Calu3 (cell line): ENCODE measurements at regions not wholly inside any gene's neighbourhood (a gene's known extent, or its start where the extent isn't known, plus 50 kb on each side); places are given as distances from the start of the nearest gene placed in this dataset.

Experiments
- BruUV-seq: library from RNA; stranded (reverse); fragments of 400-500 nt; replicated peaks from 2 replicates; lab custom pipeline; 2021; lab: Mats Ljungman, UMichigan
- CTCF ChIA-PET: fragments of 300-600 bp; sonication (Branson Sonifier 250); formaldehyde crosslinking; loops from one replicate; lab custom pipeline; 2022; ENCODE audit warnings: antibody characterized with exemption; lab: Charles Lee
- DNase-seq: peaks from one replicate; pipeline ENCODE4 v3.0.0; 2022
- H3K27ac Mint-ChIP-seq: one replicate; pipeline ENCODE4 v1.8.0; 2022; ENCODE audit warnings: mixed read lengths; ENCODE audit not compliant: unreplicated experiment
- H3K27me3 Mint-ChIP-seq: one replicate; pipeline ENCODE4 v1.8.0; 2022; ENCODE audit warnings: mixed read lengths; ENCODE audit not compliant: unreplicated experiment
- H3K36me3 Mint-ChIP-seq: one replicate; pipeline ENCODE4 v1.8.0; 2022; ENCODE audit warnings: mild to moderate bottlenecking, moderate library complexity, mixed read lengths; ENCODE audit not compliant: insufficient read depth, unreplicated experiment
- H3K4me1 Mint-ChIP-seq: one replicate; pipeline ENCODE4 v1.8.0; 2022; ENCODE audit warnings: mild to moderate bottlenecking, low read depth, mixed read lengths; ENCODE audit not compliant: unreplicated experiment
- H3K4me3 Mint-ChIP-seq: one replicate; pipeline ENCODE4 v1.8.0; 2022; ENCODE audit warnings: mild to moderate bottlenecking, low read depth, moderate library complexity, mixed read lengths; ENCODE audit not compliant: unreplicated experiment
- H3K9me3 Mint-ChIP-seq: one replicate; pipeline ENCODE4 v1.8.0; 2022; ENCODE audit warnings: low read depth, mixed read lengths; ENCODE audit not compliant: unreplicated experiment
- CTCF ChIP-seq: fragments of 200-600 bp; IDR thresholded peaks from one replicate; pipeline ENCODE4 v1.8.0; 2022; ENCODE audit warnings: antibody characterized with exemption; ENCODE audit not compliant: unreplicated experiment
- intact Hi-C: fragments of 100-400 bp; cut with micrococcal nuclease; formaldehyde crosslinking; loops from one replicate; pipeline ENCODE4 v1.10.0; 2022; ENCODE audit not compliant: unreplicated experiment

GRCh38 chr17:74088285-74088933 lies 115.1 kb upstream of the RPL38 start:
- Mint-ChIP-seq H3K4me3 (no peak overlapping the region), H3K27me3 (peaks cover 93% of the 10 kb centered on the region), H3K9me3 (no peaks in the 10 kb centered on the region), H3K36me3 (no peaks in the 10 kb centered on the region), H3K27ac (no peak overlapping the region), H3K4me1 (no peaks in the 10 kb centered on the region)
- no peak for DNase-seq
- CTCF ChIA-PET = interaction anchor here (0.6 kb wide), 1 partner anchor 30 kb away, joined by 9 read pairs; no protein-coding TSS in a partner anchor
- TF ChIP-seq CTCF = no peak
- intact Hi-C loops = no loop called here
- no TSS peak for BruUV-seq

DNA sequence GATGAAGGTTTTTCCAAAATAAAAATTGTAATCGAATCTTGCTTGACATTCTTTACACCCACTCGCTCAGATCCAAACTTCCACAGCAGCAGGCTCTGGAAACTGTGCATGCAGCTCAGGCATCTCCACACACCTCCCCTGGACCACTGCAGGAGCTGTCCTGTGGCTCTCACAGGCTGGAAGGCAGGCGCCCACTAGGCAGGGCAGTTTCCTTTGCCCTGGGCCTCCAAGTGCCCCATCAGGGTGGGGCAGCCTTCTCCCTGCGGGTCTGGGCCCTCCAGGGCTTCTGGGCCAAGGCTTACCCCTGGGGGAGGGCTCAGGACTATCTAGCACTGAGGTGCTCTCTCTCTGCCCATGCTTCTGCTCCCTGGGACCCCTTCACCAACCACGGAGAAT lies 114.5 kb upstream of the RPL38 start:
- no peak for TF ChIP-seq CTCF
- H3K27ac Mint-ChIP-seq = no peak overlapping the region
- H3K9me3 Mint-ChIP-seq = no peaks in the 10 kb centered on the region
- CTCF ChIA-PET = interaction anchor here (1.5 to 1.6 kb wide), 2 partner anchors 89 to 111 kb away, joined by 5 to 21 read pairs; no protein-coding TSS in a partner anchor
- no peak for DNase-seq
- no peaks in the 10 kb centered on the region for H3K4me1 Mint-ChIP-seq
- H3K36me3 Mint-ChIP-seq = no peaks in the 10 kb centered on the region
- peaks cover 98% of the 10 kb centered on the region for H3K27me3 Mint-ChIP-seq
- H3K4me3 Mint-ChIP-seq = no peak overlapping the region
- BruUV-seq = no TSS peak
- intact Hi-C loops = no loop called here

DNA sequence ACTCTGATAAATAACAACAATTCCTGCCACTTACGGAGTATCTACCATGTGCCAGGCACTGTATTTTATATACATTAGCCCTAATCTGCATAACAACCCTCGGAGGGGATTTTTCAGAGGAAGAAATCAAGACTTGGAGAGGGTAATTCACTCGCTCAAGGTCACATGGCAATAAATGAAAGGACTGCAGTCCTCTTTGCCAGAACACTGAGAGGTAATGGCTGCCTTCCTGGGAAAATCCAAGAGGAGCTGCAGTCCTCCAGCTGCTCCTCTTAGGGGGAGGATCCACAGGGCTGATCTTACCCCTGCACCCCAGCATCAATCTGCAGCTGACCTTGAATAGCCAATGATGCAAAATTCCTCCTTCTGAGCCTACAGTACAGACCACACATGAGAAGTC lies 114.1 kb upstream of the RPL38 start:
- Mint-ChIP-seq H3K4me1 (no peaks in the 10 kb centered on the region), H3K36me3 (no peaks in the 10 kb centered on the region), H3K27ac (no peak overlapping the region), H3K9me3 (no peaks in the 10 kb centered on the region), H3K4me3 (no peak overlapping the region), H3K27me3 (peaks cover 100% of the 10 kb centered on the region)
- BruUV-seq = no TSS peak
- DNase-seq = no peak
- CTCF ChIA-PET = interaction anchor here (0.6 to 1.6 kb wide), 8 partner anchors 12 to 763 kb away, joined by 3 to 21 read pairs (median 4); no protein-coding TSS in a partner anchor
- intact Hi-C loops = no loop called here
- no peak for TF ChIP-seq CTCF

GRCh38 chr17:74089869-74090464 lies 113.5 kb upstream of the RPL38 start:
- DNase-seq = peak; percentile 87
- Mint-ChIP-seq H3K27ac (no peak overlapping the region), H3K9me3 (no peaks in the 10 kb centered on the region), H3K36me3 (no peaks in the 10 kb centered on the region), H3K4me3 (no peak overlapping the region), H3K4me1 (no peaks in the 10 kb centered on the region), H3K27me3 (peaks cover 100% of the 10 kb centered on the region)
- BruUV-seq = no TSS peak
- TF ChIP-seq CTCF = peak; percentile 52
- intact Hi-C loops = loop anchor here (1.0 kb wide), 1 partner anchor 86 kb away; no protein-coding TSS in a partner anchor
- CTCF ChIA-PET = interaction anchor here (0.6 to 1.6 kb wide), 10 partner anchors 12 to 764 kb away, joined by 3 to 21 read pairs (median 4); no protein-coding TSS in a partner anchor
